Neural progenitor cell (in vitro differentiated cells): ENCODE measurements at regions not wholly inside any gene's neighbourhood (a gene's known extent, or its start where the extent isn't known, plus 50 kb on each side); places are given as distances from the start of the nearest gene placed in this dataset.

Experiments
- CTCF ChIP-seq: fragments of 200-600 bp; sonication (generic); IDR thresholded peaks from 2 replicates; pipeline ENCODE4 v1.5.1; 2017; ENCODE audit warnings: antibody characterized with exemption, mild to moderate bottlenecking
- EZH2 ChIP-seq: fragments of 200-600 bp; sonication (generic); IDR thresholded peaks from 2 replicates; pipeline ENCODE4 v1.6.1; 2017; ENCODE audit warnings: antibody characterized with exemption, mild to moderate bottlenecking, moderate library complexity

- TF ChIP-seq CTCF = no peak
- TF ChIP-seq EZH2 = no peak
Measured at GRCh38 chr4:96845819-96846218, 1005.9 kb downstream of the PDHA2 start.
